HG02970 (cell line): ENCODE measurements at regions not wholly inside any gene's neighbourhood (a gene's known extent, or its start where the extent isn't known, plus 50 kb on each side); places are given as distances from the start of the nearest gene placed in this dataset.
"Not testable (repeated sequence)": the region's sequence is repeated elsewhere in the genome, so short reads cannot be mapped to it uniquely, and the experiment has no call there.

Source experiments
- ATAC-seq: cut with Tn5 transposase; IDR thresholded peaks from one replicate; pipeline ENCODE4 v1.9.1; 2021; ENCODE audit warnings: mild to moderate bottlenecking, moderate library complexity, moderate number of reproducible peaks; ENCODE audit not compliant: unreplicated experiment, low FRiP score

- not testable (repeated sequence) for ATAC-seq
Measured at GRCh38 chr16:21334188-21335146, 56.4 kb upstream of the CRYM start.

- not testable (repeated sequence) for ATAC-seq
Measured at GRCh38 chr16:21333683-21334082, 55.6 kb upstream of the CRYM start.
